Stimulated activated memory B cell treated with anti-CD40 and anti-IgM and Interleukin-4, amounts not matched to agents 10 μg/mL and 1 μg/mL and 100 μg/mL, for 72 hours (primary cell): ENCODE measurements at regions not wholly inside any gene's neighbourhood (a gene's known extent, or its start where the extent isn't known, plus 50 kb on each side); places are given as distances from the start of the nearest gene placed in this dataset.

Source experiments
- ATAC-seq: fragments of 150-1000 bp; cut with Tn5 transposase; 2 replicates; pipeline ENCODE4 v1.10.0; 2021
- H3K27ac Mint-ChIP-seq: one replicate; pipeline ENCODE4 v1.8.0; 2022; ENCODE audit warnings: mild to moderate bottlenecking, mixed read lengths
- H3K27me3 Mint-ChIP-seq: one replicate; pipeline ENCODE4 v1.8.0; 2022; ENCODE audit warnings: mixed read lengths
- H3K36me3 Mint-ChIP-seq: one replicate; pipeline ENCODE4 v1.8.0; 2022; ENCODE audit warnings: mixed read lengths
- H3K4me1 Mint-ChIP-seq: one replicate; pipeline ENCODE4 v1.8.0; 2022; ENCODE audit warnings: mixed read lengths
- H3K4me3 Mint-ChIP-seq: one replicate; pipeline ENCODE4 v1.8.0; 2022; ENCODE audit warnings: mild to moderate bottlenecking, moderate library complexity, mixed read lengths
- H3K9me3 Mint-ChIP-seq: one replicate; pipeline ENCODE4 v1.8.0; 2022; ENCODE audit warnings: mixed read lengths

DNA sequence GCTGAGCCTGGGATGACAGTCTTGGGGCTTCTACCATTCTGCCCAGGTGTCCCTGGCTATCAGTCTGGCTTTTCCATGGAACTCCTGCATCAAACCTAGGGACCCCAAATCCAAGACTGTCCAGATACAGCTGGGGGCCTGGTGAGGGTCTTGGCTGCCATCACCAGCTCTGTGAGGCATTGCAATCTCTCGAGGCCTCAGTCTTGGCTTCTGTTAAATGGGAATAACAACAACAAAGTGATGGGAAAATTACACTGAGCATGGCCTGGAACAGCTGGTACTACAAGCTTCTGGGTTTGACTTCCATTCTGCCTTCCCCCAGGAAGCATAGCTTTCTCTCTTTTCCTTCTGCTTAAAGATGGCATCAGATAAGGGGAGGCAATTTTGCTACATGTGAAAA lies 50.0 kb upstream of the LCTL start:
- H3K27ac Mint-ChIP-seq: no peak overlapping the region
- peaks cover 41% of the 10 kb centered on the region for H3K4me1 Mint-ChIP-seq
- no peaks in the 10 kb centered on the region for H3K9me3 Mint-ChIP-seq
- H3K36me3 Mint-ChIP-seq: no peaks in the 10 kb centered on the region
- peaks cover 9% of the 10 kb centered on the region for H3K27me3 Mint-ChIP-seq
- no peak overlapping the region for H3K4me3 Mint-ChIP-seq
- ATAC-seq: no peak

DNA sequence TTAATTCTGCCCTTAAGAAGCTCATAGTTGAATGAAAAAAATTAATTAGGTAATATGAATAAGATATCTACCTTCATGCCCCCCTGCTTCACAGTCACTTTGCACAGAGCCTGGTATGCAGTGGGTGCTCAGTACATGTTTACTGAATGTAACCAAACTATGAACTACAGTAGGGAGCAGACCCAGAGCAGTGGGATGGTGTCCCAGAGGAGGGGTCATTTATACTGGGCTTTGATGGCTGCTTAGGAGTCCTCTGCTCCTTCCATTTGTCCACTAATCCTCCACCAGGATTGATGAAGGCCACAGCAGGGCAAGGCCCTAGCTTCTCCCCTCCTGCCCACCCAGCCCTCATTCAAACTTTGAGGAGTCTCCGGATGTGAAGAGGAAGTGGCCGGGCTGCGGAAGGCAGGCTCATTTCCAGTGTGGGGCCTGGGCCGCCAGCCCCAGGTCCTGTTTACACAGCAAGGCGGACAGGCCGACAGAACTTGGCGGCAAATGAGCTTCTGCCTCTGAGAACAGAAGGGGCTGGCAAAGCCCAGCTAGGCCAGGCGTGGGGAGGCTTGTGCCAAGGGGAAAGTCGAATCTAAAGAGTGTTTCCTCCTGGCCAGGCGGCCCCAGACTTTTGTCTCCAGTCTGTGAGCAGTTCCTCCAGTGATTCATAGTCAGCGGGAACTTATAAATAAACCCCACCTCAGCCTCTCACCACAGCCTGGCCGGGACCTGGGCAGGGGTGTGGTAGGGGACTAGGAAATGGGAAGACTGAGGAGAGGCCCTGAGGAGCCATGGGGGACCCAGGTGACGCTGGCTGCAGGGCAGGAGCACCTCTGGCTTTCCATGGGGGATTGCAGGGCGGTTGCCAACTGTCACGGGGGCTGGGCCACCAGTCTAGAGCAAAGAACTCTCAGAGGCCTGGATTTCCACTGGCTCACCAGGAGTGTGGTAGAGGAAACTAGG lies 51.6 kb upstream of the LCTL start:
- no peaks in the 10 kb centered on the region for H3K9me3 Mint-ChIP-seq
- peak overlapping the region; percentile 66 for H3K27ac Mint-ChIP-seq
- H3K36me3 Mint-ChIP-seq: no peaks in the 10 kb centered on the region
- H3K4me1 Mint-ChIP-seq: peaks cover 41% of the 10 kb centered on the region
- H3K27me3 Mint-ChIP-seq: peaks cover 19% of the 10 kb centered on the region
- ATAC-seq: peak; percentile 6
- H3K4me3 Mint-ChIP-seq: no peak overlapping the region

- no peak for ATAC-seq
- H3K36me3 Mint-ChIP-seq: no peaks in the 10 kb centered on the region
- H3K4me1 Mint-ChIP-seq: peaks cover 34% of the 10 kb centered on the region
- H3K9me3 Mint-ChIP-seq: no peaks in the 10 kb centered on the region
- H3K27ac Mint-ChIP-seq: no peak overlapping the region
- H3K4me3 Mint-ChIP-seq: no peak overlapping the region
- H3K27me3 Mint-ChIP-seq: peaks cover 37% of the 10 kb centered on the region
These were observed 53.5 kb upstream of the LCTL start for GRCh38 chr15:66619152-66619903.

DNA sequence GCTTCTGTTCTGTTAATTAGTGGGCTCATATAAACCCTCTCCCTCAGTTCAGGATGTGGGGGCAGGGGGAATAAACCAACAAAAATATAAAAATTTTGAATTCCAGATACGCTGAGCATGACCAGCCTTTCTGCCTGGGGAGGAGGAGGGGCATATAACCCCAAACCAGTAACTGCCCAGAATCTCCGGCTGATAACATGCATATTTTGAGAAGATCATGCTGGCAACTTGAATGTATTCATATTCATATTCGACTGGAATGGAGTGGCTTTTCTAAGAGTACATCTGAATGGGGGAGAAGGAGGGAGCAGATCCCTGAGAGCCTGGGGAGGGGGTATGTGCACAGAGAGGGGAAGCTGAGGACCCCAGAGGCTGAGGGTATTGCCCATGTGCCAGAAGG lies 54.5 kb upstream of the LCTL start:
- no peak for ATAC-seq
- peaks cover 37% of the 10 kb centered on the region for H3K27me3 Mint-ChIP-seq
- H3K9me3 Mint-ChIP-seq: no peaks in the 10 kb centered on the region
- peaks cover 25% of the 10 kb centered on the region for H3K4me1 Mint-ChIP-seq
- H3K4me3 Mint-ChIP-seq: no peak overlapping the region
- no peak overlapping the region for H3K27ac Mint-ChIP-seq
- no peaks in the 10 kb centered on the region for H3K36me3 Mint-ChIP-seq

GRCh38 chr15:66620744-66621344 lies 55.0 kb upstream of the LCTL start:
- no peak overlapping the region for H3K4me3 Mint-ChIP-seq

DNA sequence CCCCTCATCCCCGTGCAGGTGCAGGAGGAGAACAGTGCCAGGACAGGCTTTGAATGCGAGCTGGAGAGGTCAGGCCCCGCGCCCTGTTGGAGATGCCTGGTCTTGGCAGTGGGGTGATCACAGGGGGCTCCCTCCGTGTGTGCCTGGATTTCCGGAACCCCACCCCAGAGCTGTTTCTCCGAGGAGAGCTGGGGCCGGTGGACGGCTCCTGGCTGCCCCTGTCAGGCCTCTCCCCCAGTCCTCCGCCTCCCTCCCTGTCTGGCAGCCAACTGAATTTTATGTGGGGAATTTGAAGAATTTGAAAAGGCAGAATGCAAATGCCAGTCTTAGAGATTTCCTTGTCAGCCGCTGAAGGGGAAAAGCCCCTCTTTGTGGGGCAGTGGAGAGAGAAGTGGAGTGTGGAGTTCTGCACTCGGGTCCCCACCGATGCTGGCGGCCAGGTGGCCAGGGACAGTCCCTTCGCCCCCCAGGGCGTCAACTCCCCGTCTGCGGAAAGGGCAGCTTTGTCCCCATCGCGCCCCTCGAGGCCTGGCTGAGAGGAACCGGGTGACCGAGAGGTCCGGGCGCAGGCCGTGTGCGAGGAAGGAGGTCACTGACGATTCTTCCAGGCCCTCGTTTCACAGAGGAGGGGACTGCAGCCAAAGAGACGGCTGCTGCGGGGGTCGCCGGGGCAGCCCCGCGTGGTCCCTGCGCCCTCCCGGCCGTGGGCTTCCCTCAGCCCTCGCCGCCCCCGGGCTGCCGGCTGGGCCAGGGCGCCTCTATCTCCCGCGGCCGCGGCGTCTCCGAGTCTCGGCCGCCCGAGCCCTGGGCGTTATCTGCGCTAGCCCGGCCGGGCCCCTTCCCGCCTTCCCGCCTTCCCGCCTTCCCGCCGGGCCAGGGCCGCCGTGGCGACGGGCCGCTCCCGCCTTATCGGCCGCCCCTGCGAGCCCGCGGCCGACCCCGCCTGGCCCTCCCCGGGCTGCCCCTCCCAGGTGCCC lies 56.0 kb upstream of the LCTL start:
- Mint-ChIP-seq H3K36me3 (no peaks in the 10 kb centered on the region), H3K4me1 (peaks cover 10% of the 10 kb centered on the region), H3K27me3 (peaks cover 37% of the 10 kb centered on the region), H3K27ac (no peak overlapping the region), H3K4me3 (no peak overlapping the region), H3K9me3 (no peaks in the 10 kb centered on the region)
- ATAC-seq: peak; percentile 26

More at GRCh38 chr15:66620744-66621344, 55.0 kb upstream of the LCTL start:
- Mint-ChIP-seq H3K9me3 (no peaks in the 10 kb centered on the region), H3K36me3 (no peaks in the 10 kb centered on the region), H3K4me1 (peaks cover 20% of the 10 kb centered on the region), H3K27me3 (peaks cover 37% of the 10 kb centered on the region), H3K27ac (no peak overlapping the region)
- ATAC-seq: no peak

GRCh38 chr15:66622591-66623022 lies 56.8 kb upstream of the LCTL start:
- Mint-ChIP-seq H3K4me3 (no peak overlapping the region), H3K9me3 (no peaks in the 10 kb centered on the region), H3K36me3 (no peaks in the 10 kb centered on the region), H3K4me1 (peaks cover 2% of the 10 kb centered on the region), H3K27ac (no peak overlapping the region), H3K27me3 (peaks cover 37% of the 10 kb centered on the region)
- ATAC-seq: no peak

DNA sequence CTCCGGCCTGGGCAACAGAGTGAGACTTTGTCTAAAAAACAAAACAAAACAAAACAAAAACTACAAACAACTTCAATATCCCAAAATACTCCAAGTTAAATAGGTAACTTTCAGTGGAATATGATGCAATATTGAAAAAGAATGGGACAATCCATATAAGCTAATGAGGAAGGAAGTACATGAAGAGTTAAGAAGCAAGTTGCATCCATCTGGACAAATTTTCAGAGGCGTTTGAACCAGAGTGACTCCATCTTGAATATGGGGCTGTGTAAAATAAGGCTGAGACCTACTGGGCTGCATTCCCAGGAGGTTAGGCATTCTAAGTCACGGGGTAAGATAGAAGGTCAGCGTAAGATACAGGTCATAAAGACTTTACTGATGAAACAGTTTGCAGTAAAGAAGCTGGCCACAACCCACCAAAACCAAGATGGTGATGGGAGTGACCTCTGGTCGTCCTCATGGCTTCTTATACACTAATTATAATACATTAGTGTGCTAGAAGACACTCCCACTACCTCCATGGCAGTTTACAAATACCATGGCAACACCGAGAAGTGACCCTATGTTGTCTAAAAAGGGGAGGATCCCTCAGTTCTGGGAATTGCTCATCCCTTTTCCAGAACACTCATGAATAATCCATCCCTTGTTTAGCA lies 58.1 kb upstream of the LCTL start:
- Mint-ChIP-seq H3K27me3 (peaks cover 37% of the 10 kb centered on the region), H3K36me3 (no peaks in the 10 kb centered on the region), H3K9me3 (no peaks in the 10 kb centered on the region), H3K4me3 (no peak overlapping the region), H3K4me1 (no peaks in the 10 kb centered on the region), H3K27ac (no peak overlapping the region)
- ATAC-seq: no peak

- Mint-ChIP-seq H3K9me3 (no peaks in the 10 kb centered on the region), H3K4me3 (no peak overlapping the region), H3K36me3 (no peaks in the 10 kb centered on the region), H3K27me3 (peaks cover 31% of the 10 kb centered on the region), H3K4me1 (no peaks in the 10 kb centered on the region), H3K27ac (no peak overlapping the region)
- no peak for ATAC-seq
These were observed 59.7 kb upstream of the LCTL start for GRCh38 chr15:66625531-66625930.

- no peak for ATAC-seq
- Mint-ChIP-seq H3K27ac (no peak overlapping the region), H3K36me3 (no peaks in the 10 kb centered on the region), H3K4me1 (no peaks in the 10 kb centered on the region), H3K9me3 (no peaks in the 10 kb centered on the region), H3K4me3 (no peak overlapping the region), H3K27me3 (peaks cover 26% of the 10 kb centered on the region)
These were observed 60.2 kb upstream of the LCTL start for GRCh38 chr15:66625974-66626373.

DNA sequence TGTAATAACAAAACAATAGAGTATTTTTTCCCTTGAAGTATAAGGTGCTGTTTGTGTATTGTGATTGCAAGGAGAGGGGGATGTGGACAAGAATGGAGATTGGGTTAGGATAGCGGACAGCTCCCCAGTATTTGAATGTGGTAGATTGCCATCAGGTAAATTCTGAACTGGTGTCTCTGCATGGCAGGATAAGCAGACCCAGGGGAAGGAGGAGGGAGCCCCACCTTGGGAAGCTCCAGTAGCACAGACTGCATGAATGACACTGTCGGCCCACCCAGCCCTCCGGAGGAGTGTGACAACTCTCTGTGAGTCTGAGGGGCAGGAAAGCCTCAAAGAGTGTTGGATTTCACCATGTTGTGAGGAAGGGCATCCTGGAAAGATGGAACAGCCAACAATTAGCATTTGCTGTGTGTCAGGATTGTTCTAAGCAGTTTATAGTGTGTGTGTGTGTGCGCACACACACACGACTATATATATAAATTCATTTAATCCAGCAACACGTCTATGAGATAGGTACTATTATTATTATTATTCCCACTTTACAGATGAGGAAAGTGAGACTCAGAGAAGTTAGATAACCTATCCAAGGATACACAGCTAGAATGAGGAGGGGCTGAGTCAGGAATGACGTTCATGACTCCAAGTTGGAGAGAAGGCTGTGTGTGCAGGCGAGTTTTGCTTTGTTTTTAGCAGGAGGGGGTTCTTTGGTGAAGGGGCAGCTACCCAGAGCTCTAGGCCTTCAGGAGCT lies 63.4 kb upstream of the LCTL start:
- no peaks in the 10 kb centered on the region for H3K9me3 Mint-ChIP-seq
- H3K27ac Mint-ChIP-seq: no peak overlapping the region
- H3K4me3 Mint-ChIP-seq: no peak overlapping the region
- H3K4me1 Mint-ChIP-seq: no peaks in the 10 kb centered on the region
- no peaks in the 10 kb centered on the region for H3K36me3 Mint-ChIP-seq
- ATAC-seq: no peak
- H3K27me3 Mint-ChIP-seq: peaks cover under 1% of the 10 kb centered on the region

- no peaks in the 10 kb centered on the region for H3K9me3 Mint-ChIP-seq
- H3K4me3 Mint-ChIP-seq: no peak overlapping the region
- no peaks in the 10 kb centered on the region for H3K27me3 Mint-ChIP-seq
- H3K4me1 Mint-ChIP-seq: no peaks in the 10 kb centered on the region
- H3K36me3 Mint-ChIP-seq: no peaks in the 10 kb centered on the region
- no peak overlapping the region for H3K27ac Mint-ChIP-seq
- no peak for ATAC-seq
These were observed 64.2 kb upstream of the LCTL start for GRCh38 chr15:66629817-66630576.

GRCh38 chr15:66630801-66631351 lies 65.1 kb upstream of the LCTL start:
- Mint-ChIP-seq H3K36me3 (no peaks in the 10 kb centered on the region), H3K27me3 (no peaks in the 10 kb centered on the region), H3K4me3 (no peak overlapping the region), H3K4me1 (no peaks in the 10 kb centered on the region), H3K27ac (no peak overlapping the region), H3K9me3 (no peaks in the 10 kb centered on the region)
- no peak for ATAC-seq
